Occipital lobe (tissue), 1 donor: ENCODE measurements at regions not wholly inside any gene's neighbourhood (a gene's known extent, or its start where the extent isn't known, plus 50 kb on each side); places are given as distances from the start of the nearest gene placed in this dataset.
"Not testable (repeated sequence)": the region's sequence is repeated elsewhere in the genome, so short reads cannot be mapped to it uniquely, and the experiment has no call there.

Source experiments
- DNase-seq: peaks from one replicate; lab custom pipeline; 2025; lab: John Stamatoyannopoulos, UW

- no peak for DNase-seq
Measured at GRCh38 chr2:4675295-4675694, 971.9 kb downstream of the DCDC2C start.

- DNase-seq: no peak
Measured at GRCh38 chr2:4678927-4679326, 975.6 kb downstream of the DCDC2C start.

- no peak for DNase-seq
Measured at GRCh38 chr2:4679391-4679790, 976.0 kb downstream of the DCDC2C start.

- DNase-seq: no peak
Measured at GRCh38 chr2:4684921-4685320, 981.5 kb downstream of the DCDC2C start.

GRCh38 chr2:4690913-4691312 is 987.5 kb downstream of the DCDC2C start:
- no peak for DNase-seq

- no peak for DNase-seq
Measured at GRCh38 chr2:4693266-4693665, 989.9 kb downstream of the DCDC2C start.

GRCh38 chr2:4695281-4695861 is 992.0 kb downstream of the DCDC2C start:
- DNase-seq: no peak

- no peak for DNase-seq
Measured at GRCh38 chr2:4715065-4715464, 977.1 kb upstream of the SOX11 start.

- no peak for DNase-seq
Measured at GRCh38 chr2:4718777-4719176, 973.4 kb upstream of the SOX11 start.

GRCh38 chr2:4725618-4726017 is 966.6 kb upstream of the SOX11 start:
- DNase-seq: no peak

- no peak for DNase-seq
Measured at GRCh38 chr2:4732560-4732959, 959.6 kb upstream of the SOX11 start.

- DNase-seq: no peak
Measured at GRCh38 chr2:4745056-4745991, 946.9 kb upstream of the SOX11 start.

- DNase-seq: no peak
Measured at GRCh38 chr2:4753721-4754120, 938.5 kb upstream of the SOX11 start.

GRCh38 chr2:4762951-4763376 is 929.2 kb upstream of the SOX11 start:
- DNase-seq: no peak

- DNase-seq: no peak
Measured at GRCh38 chr2:4765787-4766530, 926.2 kb upstream of the SOX11 start.

GRCh38 chr2:4775668-4776067 is 916.5 kb upstream of the SOX11 start:
- no peak for DNase-seq

- no peak for DNase-seq
Measured at GRCh38 chr2:4780679-4781078, 911.5 kb upstream of the SOX11 start.

GRCh38 chr2:4782647-4783046 is 909.5 kb upstream of the SOX11 start:
- DNase-seq: no peak

- DNase-seq: no peak
Measured at GRCh38 chr2:4791488-4791887, 900.7 kb upstream of the SOX11 start.

GRCh38 chr2:4792126-4792525 is 900.1 kb upstream of the SOX11 start:
- no peak for DNase-seq

- DNase-seq: no peak
Measured at GRCh38 chr2:4803396-4803795, 888.8 kb upstream of the SOX11 start.

GRCh38 chr2:4814137-4814536 is 878.0 kb upstream of the SOX11 start:
- not testable (repeated sequence) for DNase-seq
